Tongue (tissue), 1 donor: ENCODE measurements at regions not wholly inside any gene's neighbourhood (a gene's known extent, or its start where the extent isn't known, plus 50 kb on each side); places are given as distances from the start of the nearest gene placed in this dataset.
"Not testable (repeated sequence)": the region's sequence is repeated elsewhere in the genome, so short reads cannot be mapped to it uniquely, and the experiment has no call there.

Source experiments
- DNase-seq: peaks from one replicate; pipeline ENCODE4 v3.0.0-alpha.2; 2015

- no peak for DNase-seq
These were observed 117.9 kb upstream of the MED14 start for GRCh38 chrX:40853004-40853815.

DNA sequence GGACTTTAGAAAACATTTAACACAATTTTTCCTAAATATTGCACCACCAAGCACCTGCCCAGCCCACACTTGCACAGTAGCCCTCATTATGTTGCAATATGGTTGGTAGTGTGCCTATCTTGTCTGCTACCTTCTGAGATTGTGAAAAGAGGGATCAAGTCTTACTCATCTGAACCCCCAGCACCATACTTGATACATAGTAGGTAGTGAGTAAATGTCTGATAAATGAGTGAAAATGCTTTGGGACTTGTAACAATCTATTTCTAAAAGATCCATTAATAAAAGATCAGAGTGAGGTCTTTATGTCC lies 118.4 kb upstream of the MED14 start:
- DNase-seq = no peak

DNA sequence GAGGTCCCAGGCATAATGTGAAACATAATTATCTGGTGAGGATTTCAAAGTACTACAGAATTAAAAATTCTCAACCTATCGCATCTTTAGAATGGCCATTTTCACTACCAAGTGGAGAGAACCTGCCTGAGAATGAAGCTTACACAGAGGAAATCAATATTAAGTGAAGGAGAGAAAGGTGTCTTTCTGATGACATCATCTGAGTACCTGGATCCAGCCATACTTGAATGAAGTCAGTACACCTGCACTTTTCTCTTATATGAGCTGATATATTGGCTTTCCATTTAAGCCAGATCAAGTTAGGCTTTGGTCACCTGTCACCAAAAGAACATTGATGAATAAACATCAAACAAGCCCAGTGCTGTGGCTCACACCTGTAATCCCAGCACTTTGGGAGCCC lies 118.9 kb upstream of the MED14 start:
- no peak for DNase-seq

DNA sequence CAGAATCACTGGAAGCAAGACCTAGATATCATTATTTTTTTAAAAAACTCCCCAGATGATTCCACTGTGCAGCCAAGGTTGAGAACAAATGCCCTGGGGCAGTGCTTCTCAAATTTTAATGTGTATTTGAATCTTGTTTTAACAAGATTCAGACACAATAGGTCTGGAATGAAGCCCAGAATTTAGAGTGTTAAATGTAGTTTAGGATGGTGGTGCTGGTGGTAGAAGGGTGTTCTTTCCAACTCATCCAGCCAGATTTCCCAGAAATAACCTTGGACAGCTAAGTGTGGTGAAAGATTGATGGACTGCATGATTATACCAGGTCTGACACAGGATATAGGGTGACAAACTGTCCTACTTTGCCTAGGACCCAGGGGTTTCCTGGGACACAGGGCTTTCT lies 120.1 kb upstream of the MED14 start:
- DNase-seq = peak; percentile 3

DNA sequence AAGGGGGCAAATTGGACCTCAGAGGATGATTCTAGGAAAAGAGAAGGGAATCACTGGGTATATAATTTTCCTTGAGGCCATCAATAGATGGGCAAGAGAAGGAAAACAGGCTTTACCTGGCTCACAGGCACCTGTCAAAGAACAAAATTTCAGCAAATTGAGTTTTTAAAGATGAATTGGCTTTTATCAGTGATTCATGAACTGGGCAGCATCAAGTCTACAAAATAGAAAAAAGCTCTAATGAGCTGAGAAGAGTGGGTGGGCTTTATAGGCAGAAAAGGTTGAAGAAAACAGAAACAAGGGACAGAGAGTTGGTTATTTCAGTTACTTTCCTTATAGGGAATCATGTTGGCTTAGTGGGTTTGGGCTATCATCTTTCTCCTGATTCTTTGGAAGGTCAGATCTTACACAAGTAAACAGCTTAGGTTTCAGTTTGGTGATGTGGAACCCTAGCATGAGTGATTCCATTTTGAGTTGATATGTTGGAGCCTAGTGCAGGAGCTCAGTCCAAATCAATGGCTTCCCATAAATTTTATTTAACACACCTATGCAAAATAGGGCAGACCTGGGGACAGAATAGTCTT lies 120.7 kb upstream of the MED14 start:
- no peak for DNase-seq

DNA sequence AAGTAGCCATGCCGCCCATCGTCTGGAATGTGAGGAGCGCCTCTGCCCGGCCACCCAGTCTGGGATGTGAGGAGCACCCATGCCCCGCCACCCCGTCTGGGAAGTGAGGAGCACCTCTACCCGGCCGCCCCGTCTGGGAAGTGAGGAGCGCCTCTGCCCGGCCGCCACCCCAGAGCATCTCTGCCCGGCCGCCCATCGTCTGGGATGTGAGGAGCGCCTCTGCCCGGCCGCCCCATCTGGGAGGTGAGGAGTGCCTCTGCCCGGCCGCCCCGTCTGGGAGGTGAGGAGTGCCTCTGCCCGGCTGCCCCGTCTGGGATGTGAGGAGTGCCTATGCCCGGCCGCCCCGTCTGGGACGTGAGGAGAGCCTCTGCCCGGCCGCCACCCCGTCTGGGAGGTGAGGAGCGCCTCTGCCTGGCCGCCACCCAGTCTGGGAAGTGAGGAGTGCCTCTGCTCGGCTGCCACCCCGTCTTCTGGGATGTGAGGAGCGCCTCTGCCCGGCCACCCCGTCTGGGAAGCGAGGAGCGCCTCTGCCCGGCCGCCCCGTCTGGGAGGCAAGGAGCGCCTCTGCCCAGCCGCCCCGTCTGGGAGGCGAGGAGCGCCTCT lies 126.7 kb upstream of the MED14 start:
- DNase-seq = not testable (repeated sequence)

- not testable (repeated sequence) for DNase-seq
These were observed 127.9 kb upstream of the MED14 start for GRCh38 chrX:40863260-40863659.

GRCh38 chrX:40863671-40864070 lies 128.3 kb upstream of the MED14 start:
- DNase-seq = no peak

- DNase-seq = peak; percentile 4
These were observed 129.6 kb upstream of the MED14 start for GRCh38 chrX:40864972-40865371.

DNA sequence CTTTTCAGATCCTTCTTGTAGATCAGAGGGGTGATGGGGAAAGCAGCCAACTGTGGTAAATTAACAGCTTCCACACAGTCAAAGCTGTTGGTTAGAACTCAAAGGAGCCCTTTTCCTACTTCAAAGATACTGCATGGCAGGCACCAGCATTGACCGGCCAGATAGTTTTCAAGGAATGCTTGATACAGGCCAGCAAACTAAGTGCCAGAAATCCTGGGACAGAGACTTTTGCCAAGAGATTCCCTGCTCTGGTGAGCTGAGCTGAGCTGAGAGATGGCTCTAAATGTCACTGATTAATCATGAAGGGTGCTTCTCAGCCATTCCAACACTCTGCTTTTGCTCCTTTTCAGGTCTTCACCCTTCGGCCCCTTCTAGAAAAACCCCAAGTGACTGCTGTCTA lies 131.6 kb upstream of the MED14 start:
- peak; percentile 23 for DNase-seq

DNA sequence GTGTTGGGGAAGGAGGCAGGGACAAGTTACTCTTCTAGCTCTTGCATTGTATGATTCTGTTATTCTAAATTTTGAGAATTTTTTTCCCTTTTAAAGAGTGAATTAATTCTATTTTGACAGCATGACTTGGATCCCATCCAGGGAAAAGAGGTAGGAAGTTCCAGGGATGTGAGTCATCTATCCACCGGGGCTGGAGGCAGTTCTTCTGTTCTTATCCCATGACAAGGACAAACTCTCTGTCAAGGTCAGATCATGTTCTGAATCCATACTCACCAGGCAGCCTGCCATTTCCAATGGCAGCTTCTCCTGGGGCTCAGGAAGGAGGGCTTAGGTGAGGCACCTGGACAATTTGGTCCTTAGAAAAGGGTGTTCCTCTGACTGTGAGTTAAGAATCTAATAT lies 132.0 kb upstream of the MED14 start:
- DNase-seq = peak; percentile 22

GRCh38 chrX:40868868-40869267 lies 133.5 kb upstream of the MED14 start:
- DNase-seq = no peak

DNA sequence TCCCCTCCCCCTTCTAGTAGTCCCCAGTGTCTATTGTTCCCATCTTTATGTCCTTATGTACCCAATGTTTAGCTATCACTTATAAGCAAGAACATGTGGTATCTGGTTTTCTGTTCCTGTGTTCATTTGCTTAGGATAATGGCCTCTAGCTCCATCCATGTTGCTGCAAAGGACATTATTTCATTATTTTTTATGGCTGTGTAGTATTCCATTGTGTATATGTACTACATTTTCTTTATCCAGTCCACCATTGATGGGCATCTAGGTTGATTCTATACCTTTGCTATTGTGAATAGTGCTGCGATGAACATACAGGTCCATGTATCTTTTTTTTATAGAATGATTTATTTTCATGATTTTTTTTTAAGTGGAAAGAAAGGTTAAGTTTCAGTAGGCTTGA lies 135.6 kb upstream of the MED14 start:
- not testable (repeated sequence) for DNase-seq

DNA sequence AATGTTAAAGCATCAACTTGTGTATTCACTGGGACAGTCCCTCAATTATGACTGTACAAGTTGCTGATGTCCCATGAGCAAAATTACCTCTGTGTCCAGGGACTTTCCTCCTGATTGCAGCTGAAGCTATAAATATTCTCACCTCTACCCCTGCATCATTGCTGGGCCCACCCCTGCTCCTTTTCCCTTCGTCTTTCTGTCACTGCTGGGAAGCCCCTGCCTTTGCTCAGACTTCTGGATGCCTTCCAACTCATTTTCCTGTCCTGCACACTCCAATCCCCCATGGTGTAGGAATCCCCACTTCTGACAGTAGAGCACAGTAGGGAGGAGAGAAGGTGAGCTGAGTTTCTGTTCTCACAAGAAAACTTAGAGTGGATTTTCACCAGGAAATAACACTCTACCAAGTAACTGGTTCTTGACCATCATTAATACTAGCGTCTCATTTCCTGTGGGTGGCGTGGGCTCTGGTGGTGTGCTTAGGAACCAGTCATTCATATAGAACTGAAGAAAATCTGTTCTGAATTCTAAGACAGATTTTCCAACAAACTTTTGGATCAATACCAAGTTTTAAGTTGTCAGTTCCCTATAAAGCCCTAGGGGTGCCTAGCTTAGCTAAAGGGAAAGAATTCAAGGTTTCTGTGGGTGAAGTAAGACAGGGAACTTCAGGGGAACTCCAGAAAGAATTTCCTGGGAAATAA lies 136.2 kb upstream of the MED14 start:
- peak; percentile 45 for DNase-seq

GRCh38 chrX:40872351-40872750 lies 137.0 kb upstream of the MED14 start:
- no peak for DNase-seq

DNA sequence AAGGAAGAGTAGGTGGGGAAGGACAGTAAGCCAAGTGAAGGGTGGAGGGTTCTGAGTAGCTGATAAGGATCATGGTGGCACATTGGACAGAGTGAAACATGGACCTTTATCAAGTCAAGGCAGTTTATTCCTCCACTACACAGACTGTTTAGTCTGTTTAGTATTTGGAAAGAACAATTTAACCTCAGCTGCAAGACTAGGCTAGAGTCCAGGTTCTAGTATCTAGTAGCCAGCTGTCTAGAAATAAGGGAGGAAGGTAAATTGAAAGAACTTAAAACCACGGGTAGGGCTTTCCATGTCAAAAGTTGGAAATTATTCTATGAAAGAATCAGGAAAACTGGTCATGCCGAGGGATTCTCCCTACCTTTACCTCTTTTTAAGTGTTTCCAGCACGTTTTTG lies 140.1 kb upstream of the MED14 start:
- DNase-seq = no peak

DNA sequence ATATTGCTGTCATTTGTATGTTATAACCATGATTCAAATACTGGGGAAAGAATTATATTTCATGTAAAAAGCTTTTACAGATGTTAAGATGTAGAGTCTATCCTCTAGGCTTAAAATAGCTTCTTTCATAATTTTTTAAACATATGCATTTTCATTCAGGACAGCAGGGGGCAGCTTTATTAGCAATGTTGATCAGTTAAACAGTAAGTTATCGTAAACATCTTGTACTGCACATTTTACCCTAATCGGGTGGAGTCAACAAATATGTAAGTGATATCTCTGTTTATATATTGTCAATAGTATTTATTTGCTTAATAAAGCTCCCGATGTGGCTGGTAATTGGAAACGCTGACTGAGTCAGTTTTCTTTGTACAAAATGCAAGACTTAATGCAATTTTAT lies 142.5 kb upstream of the MED14 start:
- DNase-seq = peak; percentile 48

GRCh38 chrX:40878766-40879165 lies 143.4 kb upstream of the MED14 start:
- no peak for DNase-seq

GRCh38 chrX:40879172-40879571 lies 143.8 kb upstream of the MED14 start:
- DNase-seq = not testable (repeated sequence)

GRCh38 chrX:40880712-40881111 lies 145.4 kb upstream of the MED14 start:
- no peak for DNase-seq

DNA sequence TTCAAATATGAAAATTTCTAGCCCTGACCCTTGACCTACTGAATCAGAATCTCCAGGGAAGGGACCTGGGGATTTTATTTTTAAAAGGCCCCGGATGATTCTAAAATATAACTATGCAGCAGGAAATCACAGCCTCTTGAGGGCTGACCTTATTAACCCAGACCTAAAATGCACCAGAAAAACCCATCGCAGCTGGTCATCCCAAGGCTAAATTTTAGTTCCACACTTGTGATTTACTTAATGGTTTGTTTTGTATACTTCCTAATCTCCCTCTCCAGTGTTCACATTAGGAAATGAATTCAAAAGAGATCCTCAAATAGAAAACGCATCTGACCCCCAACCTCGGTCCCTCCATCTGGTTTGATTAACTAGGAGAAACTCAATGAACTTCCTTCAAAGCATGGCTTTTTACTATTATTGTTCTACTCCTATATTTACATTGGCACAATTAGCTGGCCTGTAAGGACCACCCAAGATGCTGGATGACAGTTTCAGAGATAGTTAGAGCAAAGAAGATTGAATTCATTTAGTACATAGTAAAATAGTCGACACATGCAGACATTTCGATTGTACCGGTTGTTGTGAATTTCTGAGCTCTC lies 147.8 kb upstream of the MED14 start:
- DNase-seq = no peak

GRCh38 chrX:40885989-40886388 lies 150.6 kb upstream of the MED14 start:
- DNase-seq = no peak

DNA sequence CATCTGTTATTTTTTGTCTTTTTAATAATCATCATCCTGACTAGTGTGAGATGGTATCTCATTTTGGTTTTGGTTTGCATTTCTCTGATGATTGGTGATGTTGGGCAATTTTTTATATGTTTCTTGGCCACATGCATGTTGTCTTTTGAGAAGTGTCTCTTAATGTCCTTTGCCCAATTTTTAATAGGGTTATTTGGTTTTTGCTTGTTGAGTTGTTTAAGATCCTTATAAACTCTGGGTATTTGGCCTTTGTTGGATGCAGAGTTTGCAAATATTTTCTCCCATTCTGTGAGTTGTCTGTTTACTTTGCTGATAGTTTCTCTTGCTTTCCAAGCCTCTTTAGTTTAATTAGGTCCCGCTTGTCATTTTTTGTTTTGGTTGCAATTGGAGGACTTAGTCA lies 152.1 kb upstream of the MED14 start:
- DNase-seq = no peak
